ENCODE measurements at regions not wholly inside any gene's neighbourhood (a gene's known extent, or its start where the extent isn't known, plus 50 kb on each side); places are given as distances from the start of the nearest gene placed in this dataset.

DNA sequence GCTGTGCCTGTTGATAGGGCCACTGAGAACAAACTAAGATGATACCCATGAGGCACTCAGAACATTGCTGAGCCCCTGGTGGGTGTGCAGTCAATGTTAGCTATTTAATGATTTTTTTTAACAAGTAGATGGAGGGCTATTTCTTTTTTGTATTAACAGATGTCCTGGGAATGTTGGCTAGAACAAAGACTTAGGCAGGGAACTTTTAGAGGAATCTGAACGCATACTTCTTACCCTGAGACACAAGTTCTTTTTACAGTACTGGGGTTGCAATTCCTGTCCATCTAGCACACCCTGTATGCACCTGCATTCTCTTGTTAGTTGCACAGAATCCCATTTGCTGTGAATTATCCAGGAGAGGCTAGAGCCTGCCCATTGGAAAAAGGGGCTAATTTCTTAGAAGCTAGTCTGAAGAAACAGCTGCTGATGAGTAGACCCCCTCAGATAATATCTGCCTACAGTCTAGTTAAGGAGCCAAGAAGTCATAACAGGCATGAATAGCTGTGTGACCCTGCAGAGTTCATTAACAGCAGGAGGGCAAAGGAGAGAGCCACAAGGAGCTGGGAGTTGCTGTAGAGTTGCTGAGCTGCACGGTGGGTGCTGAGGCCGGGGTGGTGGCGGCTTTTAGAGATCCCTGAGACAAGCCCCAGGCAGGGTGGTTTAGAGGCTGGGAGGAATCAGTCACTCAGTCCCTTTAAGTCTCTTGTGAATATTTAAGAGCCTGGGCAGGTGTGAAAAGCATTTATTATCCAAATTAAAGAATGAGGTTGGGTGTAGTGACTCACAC, 103.7 kb upstream of the FZD8 start:
- no peak for DNase-seq (ENCODE audit: low read depth)
- TF ChIP-seq, protein P1, sequence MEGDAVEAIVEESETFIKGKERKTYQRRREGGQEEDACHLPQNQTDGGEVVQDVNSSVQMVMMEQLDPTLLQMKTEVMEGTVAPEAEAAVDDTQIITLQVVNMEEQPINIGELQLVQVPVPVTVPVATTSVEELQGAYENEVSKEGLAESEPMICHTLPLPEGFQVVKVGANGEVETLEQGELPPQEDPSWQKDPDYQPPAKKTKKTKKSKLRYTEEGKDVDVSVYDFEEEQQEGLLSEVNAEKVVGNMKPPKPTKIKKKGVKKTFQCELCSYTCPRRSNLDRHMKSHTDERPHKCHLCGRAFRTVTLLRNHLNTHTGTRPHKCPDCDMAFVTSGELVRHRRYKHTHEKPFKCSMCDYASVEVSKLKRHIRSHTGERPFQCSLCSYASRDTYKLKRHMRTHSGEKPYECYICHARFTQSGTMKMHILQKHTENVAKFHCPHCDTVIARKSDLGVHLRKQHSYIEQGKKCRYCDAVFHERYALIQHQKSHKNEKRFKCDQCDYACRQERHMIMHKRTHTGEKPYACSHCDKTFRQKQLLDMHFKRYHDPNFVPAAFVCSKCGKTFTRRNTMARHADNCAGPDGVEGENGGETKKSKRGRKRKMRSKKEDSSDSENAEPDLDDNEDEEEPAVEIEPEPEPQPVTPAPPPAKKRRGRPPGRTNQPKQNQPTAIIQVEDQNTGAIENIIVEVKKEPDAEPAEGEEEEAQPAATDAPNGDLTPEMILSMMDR (IDR thresholded peaks at IDR 0.05; ENCODE audit: low read depth, low read length, missing control alignments): no peak
- in situ Hi-C loops (cut with HindIII; ENCODE audit: low sequenced_read_pairs): no loop called here
- no peak overlapping the region for H3K4me3 ChIP-seq (ENCODE audit: low read depth, low read length)

DNA sequence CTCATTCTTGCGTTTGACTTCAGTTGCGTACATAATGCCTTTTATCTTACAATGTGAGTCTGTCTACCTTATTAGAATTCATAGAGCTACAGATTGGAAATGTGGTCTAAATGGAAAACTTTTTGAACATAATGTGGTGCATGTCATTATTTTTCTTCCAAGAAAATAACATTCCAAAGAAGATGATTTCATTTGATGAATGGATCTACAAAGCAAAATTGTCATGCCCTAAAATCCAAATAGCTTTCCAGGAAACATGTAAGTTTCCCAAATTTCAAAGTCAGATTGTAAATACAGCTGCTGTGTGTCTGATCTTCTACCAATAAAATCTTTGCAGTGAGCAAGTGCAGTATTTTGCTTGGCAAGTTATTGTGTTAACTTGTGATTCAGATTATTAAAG, 101.8 kb upstream of the FZD8 start:
- no peak overlapping the region for H3K4me3 ChIP-seq (ENCODE audit: low read depth, low read length)
- in situ Hi-C loops (cut with HindIII; ENCODE audit: low sequenced_read_pairs): no loop called here
- DNase-seq (ENCODE audit: low read depth): no peak
- TF ChIP-seq, protein P1 (IDR thresholded peaks at IDR 0.05; ENCODE audit: low read depth, low read length, missing control alignments): no peak

DNA sequence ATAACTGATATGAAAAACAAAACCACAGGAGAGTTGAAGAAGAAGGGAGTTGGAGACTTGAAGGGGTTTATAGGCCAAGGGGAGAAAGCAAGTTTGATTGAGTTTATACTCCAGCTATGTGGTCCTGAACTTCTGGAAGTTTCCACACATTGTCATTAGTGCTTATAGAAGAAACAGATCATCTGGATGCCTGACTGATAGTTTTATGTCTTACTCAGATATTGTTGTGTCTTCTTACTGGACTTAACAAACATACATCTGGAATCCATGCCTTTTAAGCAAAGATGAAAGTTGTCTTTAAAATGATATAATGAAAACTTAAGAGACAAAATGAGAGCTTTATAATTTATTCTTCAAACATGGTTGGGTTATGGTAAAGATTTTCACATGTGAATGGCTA, 101.3 kb upstream of the FZD8 start:
- in situ Hi-C loops (cut with HindIII; ENCODE audit: low sequenced_read_pairs): no loop called here
- no peak for DNase-seq (ENCODE audit: low read depth)
- no peak overlapping the region for H3K4me3 ChIP-seq (ENCODE audit: low read depth, low read length)
- TF ChIP-seq, protein P1 (IDR thresholded peaks at IDR 0.05; ENCODE audit: low read depth, low read length, missing control alignments): no peak

DNA sequence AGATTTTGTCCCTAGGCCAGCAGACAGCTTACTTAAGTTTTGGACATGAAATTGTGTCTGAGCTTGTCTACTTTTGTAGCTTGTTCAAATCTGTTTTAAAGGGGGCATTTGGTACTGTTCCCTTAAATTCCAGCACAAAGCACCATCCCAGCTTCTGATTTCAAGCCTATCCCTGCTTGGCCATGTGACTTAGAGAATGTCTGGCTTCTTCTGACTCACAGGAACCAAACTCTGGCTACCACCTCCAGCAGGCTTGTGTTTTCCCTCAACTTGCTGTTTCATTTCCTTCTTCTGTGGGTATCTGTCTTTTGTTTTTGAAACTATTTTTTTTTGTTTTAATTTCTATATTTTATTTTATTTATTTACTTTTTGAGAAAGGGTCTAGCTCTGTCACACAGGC, 97.9 kb upstream of the FZD8 start:
- DNase-seq (ENCODE audit: low read depth): no peak
- H3K4me3 ChIP-seq (ENCODE audit: low read depth, low read length): no peak overlapping the region
- in situ Hi-C loops (cut with HindIII; ENCODE audit: low sequenced_read_pairs): no loop called here
- TF ChIP-seq, protein P1 (IDR thresholded peaks at IDR 0.05; ENCODE audit: low read depth, low read length, missing control alignments): no peak

DNA sequence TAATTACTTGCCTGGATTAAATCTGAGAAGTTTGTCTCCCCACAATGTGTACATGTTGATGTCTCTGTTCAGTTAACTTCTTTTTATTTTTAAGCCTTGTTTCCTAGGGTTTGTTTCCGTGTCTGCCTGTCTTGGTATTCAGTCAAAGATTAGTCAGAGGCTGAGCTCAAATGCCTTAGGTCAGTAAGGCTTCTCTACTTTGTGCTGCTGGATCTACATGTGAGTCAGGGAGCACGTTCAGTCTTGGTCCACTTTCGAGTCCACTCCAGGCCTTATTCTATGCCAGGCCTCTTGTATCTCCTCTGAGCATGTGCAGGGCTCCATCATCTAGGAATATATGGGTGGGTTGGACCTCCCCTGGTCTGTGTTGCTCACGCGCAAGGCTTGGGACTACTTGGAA, 93.3 kb upstream of the FZD8 start:
- no peak for DNase-seq (ENCODE audit: low read depth)
- TF ChIP-seq, protein P1 (IDR thresholded peaks at IDR 0.05; ENCODE audit: low read depth, low read length, missing control alignments): no peak
- H3K4me3 ChIP-seq (ENCODE audit: low read depth, low read length): no peak overlapping the region

DNA sequence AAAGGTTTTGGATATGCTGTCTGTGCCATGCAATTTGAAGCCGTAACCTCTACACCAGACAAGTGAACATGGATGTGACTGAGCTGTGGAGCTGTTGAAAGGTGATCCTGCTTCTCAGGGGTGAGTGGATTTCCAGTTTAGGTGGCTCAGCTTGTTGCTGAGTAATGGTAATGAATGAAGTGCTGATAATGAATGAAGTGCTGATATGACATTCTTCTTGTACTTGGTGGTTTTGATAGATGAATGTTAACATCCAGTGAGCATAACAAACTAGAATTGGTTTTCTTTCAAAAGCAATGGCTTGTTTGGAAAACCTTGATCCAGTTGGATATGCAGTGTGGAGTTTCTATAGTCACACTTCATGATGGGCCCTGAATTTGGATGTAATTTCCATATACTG, 89.7 kb upstream of the FZD8 start:
- H3K4me3 ChIP-seq (ENCODE audit: low read depth, low read length): no peak overlapping the region
- TF ChIP-seq, protein P1 (IDR thresholded peaks at IDR 0.05; ENCODE audit: low read depth, low read length, missing control alignments): no peak
- in situ Hi-C loops (cut with HindIII; ENCODE audit: low sequenced_read_pairs): no loop called here

More for the DNA sequence above, 93.3 kb upstream of the FZD8 start:
- in situ Hi-C loops (cut with HindIII; ENCODE audit: low sequenced_read_pairs): no loop called here

More for the DNA sequence above, 89.7 kb upstream of the FZD8 start:
- no peak for DNase-seq (ENCODE audit: low read depth)

All from astrocyte of the cerebellum (primary cell).